NCI-H187 treated with DMSO at 0.1 percent for 48 hours (cell line): ENCODE measurements at regions not wholly inside any gene's neighbourhood (a gene's known extent, or its start where the extent isn't known, plus 50 kb on each side); places are given as distances from the start of the nearest gene placed in this dataset.

Source experiments
- DNase-seq: peaks from one replicate; lab custom pipeline; 2025; lab: John Stamatoyannopoulos, UW

GRCh38 chr2:48912110-48912509, 156.6 kb upstream of the LHCGR start:
- DNase-seq = no peak

GRCh38 chr2:48910961-48911360, 155.4 kb upstream of the LHCGR start:
- no peak for DNase-seq

GRCh38 chr2:48906633-48907032, 151.1 kb upstream of the LHCGR start:
- no peak for DNase-seq

GRCh38 chr2:48905696-48906095, 150.2 kb upstream of the LHCGR start:
- DNase-seq = no peak

- DNase-seq = no peak
Measured at GRCh38 chr2:48902521-48902920, 147.0 kb upstream of the LHCGR start.

GRCh38 chr2:48901416-48901815, 145.9 kb upstream of the LHCGR start:
- DNase-seq = no peak

GRCh38 chr2:48901015-48901343, 145.5 kb upstream of the LHCGR start:
- no peak for DNase-seq

GRCh38 chr2:48900321-48901014, 144.9 kb upstream of the LHCGR start:
- no peak for DNase-seq

- no peak for DNase-seq
Measured at GRCh38 chr2:48896870-48897269, 141.3 kb upstream of the LHCGR start.

GRCh38 chr2:48890454-48891131, 135.1 kb upstream of the LHCGR start:
- DNase-seq = no peak

- no peak for DNase-seq
Measured at GRCh38 chr2:48888066-48888465, 132.5 kb upstream of the LHCGR start.

- DNase-seq = no peak
Measured at GRCh38 chr2:48886919-48887318, 131.4 kb upstream of the LHCGR start.

GRCh38 chr2:48885841-48886240, 130.3 kb upstream of the LHCGR start:
- no peak for DNase-seq

- DNase-seq = no peak
Measured at GRCh38 chr2:48883661-48884060, 128.1 kb upstream of the LHCGR start.

- no peak for DNase-seq
Measured at GRCh38 chr2:48874282-48874681, 118.8 kb upstream of the LHCGR start.

GRCh38 chr2:48873666-48874065, 118.1 kb upstream of the LHCGR start:
- no peak for DNase-seq

GRCh38 chr2:48870942-48871341, 115.4 kb upstream of the LHCGR start:
- DNase-seq = no peak

- DNase-seq = no peak
Measured at GRCh38 chr2:48870503-48870902, 115.0 kb upstream of the LHCGR start.

- DNase-seq = no peak
Measured at GRCh38 chr2:48865704-48866103, 110.2 kb upstream of the LHCGR start.

- no peak for DNase-seq
Measured at GRCh38 chr2:48860380-48860779, 104.9 kb upstream of the LHCGR start.

- DNase-seq = no peak
Measured at GRCh38 chr2:48856657-48857056, 101.1 kb upstream of the LHCGR start.

GRCh38 chr2:48856144-48856543, 100.6 kb upstream of the LHCGR start:
- DNase-seq = no peak

GRCh38 chr2:48855142-48855541, 99.6 kb upstream of the LHCGR start:
- no peak for DNase-seq

- DNase-seq = no peak
Measured at GRCh38 chr2:48854681-48855080, 99.2 kb upstream of the LHCGR start.
